ENCODE measurements at regions not wholly inside any gene's neighbourhood (a gene's known extent, or its start where the extent isn't known, plus 50 kb on each side); places are given as distances from the start of the nearest gene placed in this dataset.
"Not testable (repeated sequence)": the region's sequence is repeated elsewhere in the genome, so short reads cannot be mapped to it uniquely, and the experiment has no call there.

DNA sequence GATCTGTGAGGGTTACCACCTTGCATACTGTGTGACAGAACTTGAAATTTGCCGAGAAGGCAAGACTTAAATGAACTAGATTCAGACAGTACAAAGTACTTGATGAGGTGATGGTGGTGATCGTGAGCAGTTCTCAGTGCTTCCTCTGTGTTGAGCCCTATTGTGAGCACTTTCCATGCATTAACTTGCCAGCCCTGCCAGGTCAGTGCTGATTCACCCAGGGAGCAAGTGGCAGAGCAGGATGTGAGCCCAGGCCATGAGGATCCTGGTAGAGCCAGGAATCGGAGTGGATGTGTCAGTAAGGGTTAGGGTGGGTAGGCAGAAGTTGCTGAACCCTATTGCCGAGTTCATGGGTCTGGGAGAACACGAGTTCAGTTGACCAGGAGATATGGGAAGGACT, 4545.7 kb upstream of the TPTE start:
- POLR2A ChIA-PET; FAIRE-seq; H3K36me3 ChIP-seq (replicated peaks in 1 of 2; ENCODE audit: control insufficient read depth in 1 of 2, insufficient read depth in 2 of 2, low read length in 2 of 2); intact Hi-C loops (cut with micrococcal nuclease; ENCODE audit: unreplicated experiment); DNase-seq (ENCODE audit: low spot score); in situ Hi-C loops (cut with HindIII; ENCODE audit: extremely low pct_ligation_motif_present, low pct_unique_long_range_greater_than_20kb); H4K20me1 ChIP-seq (ENCODE audit: insufficient read depth, low read length); H3K4me3 ChIP-seq (replicated peaks in 1 of 3; ENCODE audit: insufficient read depth in 1 of 3, low read depth in 2 of 3, low read length in 3 of 3); H3K9me3 ChIP-seq (ENCODE audit: low read length); H3K4me1 ChIP-seq (ENCODE audit: insufficient read depth, low read length); CTCF ChIA-PET (ENCODE audit: low intra/inter-chr PET ratio, low total read pairs); H3K9ac ChIP-seq (ENCODE audit: insufficient read depth, low read depth, low read length); BruUV-seq (replicated peaks); ATAC-seq; H3K27ac ChIP-seq (ENCODE audit: extremely low read length, insufficient read depth, low read length); H3K27me3 ChIP-seq (ENCODE audit: control insufficient read depth in 1 of 2, insufficient read depth in 2 of 2, low read length in 2 of 2); H3K4me2 ChIP-seq (ENCODE audit: low read depth, low read length); H2AFZ ChIP-seq (ENCODE audit: low read length); H3K79me2 ChIP-seq (ENCODE audit: insufficient read depth, low read length): not testable (repeated sequence)
- WGBS (ENCODE audit: low lambda C conversion rate): no CpG with 5 or more reads among the region's 5 CpGs

DNA sequence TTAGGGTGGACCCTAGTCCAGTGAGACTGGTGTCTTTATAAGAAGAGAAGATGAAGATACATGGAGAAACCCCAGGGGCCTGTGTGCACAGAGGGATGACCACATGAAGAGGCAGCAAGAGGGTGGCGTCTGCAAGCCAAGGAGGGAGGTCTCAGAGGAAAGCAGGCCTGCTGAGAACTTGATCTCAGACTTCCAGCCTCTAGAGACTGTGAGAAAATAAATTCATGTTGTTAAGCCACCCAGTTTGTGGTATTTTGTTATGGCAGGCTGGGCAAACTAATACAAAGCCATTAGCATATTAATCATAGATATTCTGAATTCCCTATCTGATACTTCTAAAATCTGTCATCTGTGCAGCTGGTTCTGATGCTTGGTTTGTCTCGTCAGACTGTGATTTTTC, 4523.8 kb upstream of the TPTE start:
- in situ Hi-C loops (cut with HindIII; ENCODE audit: extremely low pct_ligation_motif_present, low pct_unique_long_range_greater_than_20kb): not testable (repeated sequence)

DNA sequence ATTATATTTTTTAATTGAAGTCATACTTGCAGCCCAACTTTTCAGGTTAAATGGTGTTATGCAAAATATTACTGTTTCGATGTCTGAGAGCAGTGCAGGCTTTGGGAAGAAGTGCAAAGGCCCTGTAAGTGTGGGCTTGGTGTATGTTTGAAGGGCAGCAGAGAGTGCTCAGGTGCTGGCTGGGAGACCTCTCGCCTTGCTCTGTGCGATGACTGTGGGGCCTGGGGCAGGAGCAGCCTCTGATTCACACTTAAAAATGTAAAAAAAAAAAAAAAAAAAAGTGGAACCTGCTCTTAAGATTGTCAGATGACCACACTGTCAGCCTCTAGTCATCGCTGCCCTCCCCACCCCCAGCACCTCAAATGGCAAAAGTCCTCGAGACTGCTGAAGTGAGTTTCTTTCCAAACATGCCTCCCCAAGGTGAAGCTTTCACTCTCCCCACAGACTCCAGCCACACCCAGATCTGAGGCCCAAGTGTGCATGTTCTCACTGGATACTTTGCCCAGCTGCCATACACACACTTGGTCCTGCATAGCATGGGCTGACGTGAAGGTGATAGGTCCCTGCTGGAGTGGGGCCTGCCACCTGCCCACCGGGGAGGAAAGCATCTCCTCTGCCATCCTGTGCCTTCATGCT, 4505.8 kb upstream of the TPTE start:
- H3K27ac ChIP-seq (ENCODE audit: extremely low read length, insufficient read depth, low read length); H3K9me3 ChIP-seq (ENCODE audit: low read length); in situ Hi-C loops (cut with HindIII; ENCODE audit: extremely low pct_ligation_motif_present, low pct_unique_long_range_greater_than_20kb); DNase-seq (ENCODE audit: low spot score); H3K4me3 ChIP-seq (replicated peaks in 1 of 3; ENCODE audit: insufficient read depth in 1 of 3, low read depth in 2 of 3, low read length in 3 of 3); ATAC-seq; H4K20me1 ChIP-seq (ENCODE audit: insufficient read depth, low read length); H3K36me3 ChIP-seq (replicated peaks in 1 of 2; ENCODE audit: control insufficient read depth in 1 of 2, insufficient read depth in 2 of 2, low read length in 2 of 2); H3K4me2 ChIP-seq (ENCODE audit: low read depth, low read length); POLR2A ChIA-PET; intact Hi-C loops (cut with micrococcal nuclease; ENCODE audit: unreplicated experiment); H3K9ac ChIP-seq (ENCODE audit: insufficient read depth, low read depth, low read length); H3K4me1 ChIP-seq (ENCODE audit: insufficient read depth, low read length); BruUV-seq (replicated peaks); H3K27me3 ChIP-seq (ENCODE audit: control insufficient read depth in 1 of 2, insufficient read depth in 2 of 2, low read length in 2 of 2); CTCF ChIA-PET (ENCODE audit: low intra/inter-chr PET ratio, low total read pairs); H3K79me2 ChIP-seq (ENCODE audit: insufficient read depth, low read length); FAIRE-seq; H2AFZ ChIP-seq (ENCODE audit: low read length): not testable (repeated sequence)
- no CpG with 5 or more reads among the region's 7 CpGs for WGBS (ENCODE audit: low lambda C conversion rate)

More for the DNA sequence above, 4523.8 kb upstream of the TPTE start:
- BruUV-seq (replicated peaks); H3K4me1 ChIP-seq (ENCODE audit: insufficient read depth, low read length); POLR2A ChIA-PET; CTCF ChIA-PET (ENCODE audit: low intra/inter-chr PET ratio, low total read pairs); ATAC-seq; FAIRE-seq; H3K27me3 ChIP-seq (ENCODE audit: control insufficient read depth in 1 of 2, insufficient read depth in 2 of 2, low read length in 2 of 2); H3K9ac ChIP-seq (ENCODE audit: insufficient read depth, low read depth, low read length); H2AFZ ChIP-seq (ENCODE audit: low read length); H3K79me2 ChIP-seq (ENCODE audit: insufficient read depth, low read length); H3K36me3 ChIP-seq (replicated peaks in 1 of 2; ENCODE audit: control insufficient read depth in 1 of 2, insufficient read depth in 2 of 2, low read length in 2 of 2); H4K20me1 ChIP-seq (ENCODE audit: insufficient read depth, low read length); H3K9me3 ChIP-seq (ENCODE audit: low read length); H3K27ac ChIP-seq (ENCODE audit: extremely low read length, insufficient read depth, low read length); DNase-seq (ENCODE audit: low spot score); H3K4me2 ChIP-seq (ENCODE audit: low read depth, low read length); intact Hi-C loops (cut with micrococcal nuclease; ENCODE audit: unreplicated experiment); H3K4me3 ChIP-seq (replicated peaks in 1 of 3; ENCODE audit: insufficient read depth in 1 of 3, low read depth in 2 of 3, low read length in 3 of 3): not testable (repeated sequence)
- no CpG with 5 or more reads among the region's 2 CpGs for WGBS (ENCODE audit: low lambda C conversion rate)

DNA sequence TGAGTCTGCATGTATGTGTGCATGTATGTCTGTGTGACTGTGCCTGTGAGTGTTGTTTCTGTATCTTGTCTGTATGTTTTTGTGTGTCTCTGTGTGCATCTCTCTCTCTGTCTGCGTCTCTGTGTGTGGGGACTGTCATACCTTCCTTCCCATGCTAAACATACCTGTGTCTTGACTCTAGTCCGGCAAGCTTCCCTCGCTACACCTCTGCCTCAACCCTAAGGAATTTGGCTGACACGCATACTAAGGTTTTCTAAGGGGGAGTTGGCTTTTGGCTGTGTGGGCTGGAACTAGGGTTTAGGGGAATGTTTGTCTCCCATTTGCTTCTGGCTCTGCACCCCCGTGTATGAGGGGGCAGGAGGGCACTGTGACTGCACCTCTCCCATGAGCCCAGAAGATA, 4500.9 kb upstream of the TPTE start:
- CTCF ChIA-PET (ENCODE audit: low intra/inter-chr PET ratio, low total read pairs); BruUV-seq (replicated peaks); in situ Hi-C loops (cut with HindIII; ENCODE audit: extremely low pct_ligation_motif_present, low pct_unique_long_range_greater_than_20kb); DNase-seq (ENCODE audit: low spot score); H3K79me2 ChIP-seq (ENCODE audit: insufficient read depth, low read length); H3K9me3 ChIP-seq (ENCODE audit: low read length); H3K4me3 ChIP-seq (replicated peaks in 1 of 3; ENCODE audit: insufficient read depth in 1 of 3, low read depth in 2 of 3, low read length in 3 of 3); FAIRE-seq; intact Hi-C loops (cut with micrococcal nuclease; ENCODE audit: unreplicated experiment); ATAC-seq; H2AFZ ChIP-seq (ENCODE audit: low read length); POLR2A ChIA-PET; H3K27me3 ChIP-seq (ENCODE audit: control insufficient read depth in 1 of 2, insufficient read depth in 2 of 2, low read length in 2 of 2); H3K4me2 ChIP-seq (ENCODE audit: low read depth, low read length); H3K9ac ChIP-seq (ENCODE audit: insufficient read depth, low read depth, low read length); H4K20me1 ChIP-seq (ENCODE audit: insufficient read depth, low read length); H3K36me3 ChIP-seq (replicated peaks in 1 of 2; ENCODE audit: control insufficient read depth in 1 of 2, insufficient read depth in 2 of 2, low read length in 2 of 2); H3K27ac ChIP-seq (ENCODE audit: extremely low read length, insufficient read depth, low read length); H3K4me1 ChIP-seq (ENCODE audit: insufficient read depth, low read length): not testable (repeated sequence)
- no CpG with 5 or more reads among the region's 5 CpGs for WGBS (ENCODE audit: low lambda C conversion rate)
